ENCODE measurements at regions not wholly inside any gene's neighbourhood (a gene's known extent, or its start where the extent isn't known, plus 50 kb on each side); places are given as distances from the start of the nearest gene placed in this dataset.

- no peak overlapping the region for H2BK5ac ChIP-seq (ENCODE audit: low read depth, low read length, poor library complexity, severe bottlenecking)
- WGBS, 2 experiments (ENCODE audit: extremely low coverage in 2 of 2, insufficient read length in 1 of 2), result no CpG with 5 or more reads among the region's 11 CpGs
- in situ Hi-C loops (cut with MboI; ENCODE audit: low sequenced_read_pairs) (no loop called here), intact Hi-C loops (cut with micrococcal nuclease) (no loop called here), dilution Hi-C loops (cut with HindIII; ENCODE audit: low sequenced_read_pairs, unreplicated experiment) (no loop called here)
- H4K20me1 ChIP-seq (ENCODE audit: insufficient read depth, low read length), result no peaks in the 10 kb centered on the region
- no peak overlapping the region for H3K4ac ChIP-seq (ENCODE audit: low read depth, low read length)
- H3K9me1 ChIP-seq (ENCODE audit: insufficient read depth, low read length), result no peaks in the 10 kb centered on the region
- H4K8ac ChIP-seq (ENCODE audit: low read depth in 2 of 2, low read length in 2 of 2), result no peak overlapping the region
- CTCF ChIA-PET, result no interaction called here
- no peak overlapping the region for H2AFZ ChIP-seq (replicated peaks; ENCODE audit: low read length, poor library complexity)
- no peaks in the 10 kb centered on the region for H3K4me1 ChIP-seq (ENCODE audit: control insufficient read depth, insufficient read depth, low read length)
- H2BK120ac ChIP-seq (ENCODE audit: low read depth, low read length), result no peak overlapping the region
- H4K5ac ChIP-seq (ENCODE audit: low read depth, low read length), result no peak overlapping the region
- POLR2A ChIA-PET (ENCODE audit: unreplicated experiment), result no interaction called here
- H3K4me2 ChIP-seq (ENCODE audit: low read depth, low read length), result no peak overlapping the region
- H3K9me3 ChIP-seq (ENCODE audit: control insufficient read depth, insufficient read depth, low read length), result peaks cover 5% of the 10 kb centered on the region
- H3K27ac ChIP-seq (ENCODE audit: insufficient read depth, low read length), result no peak overlapping the region
- no peaks in the 10 kb centered on the region for H3K36me3 ChIP-seq (ENCODE audit: control insufficient read depth, insufficient read depth, low read length)
- no peak overlapping the region for H2BK20ac ChIP-seq (ENCODE audit: low read depth, low read length)
- ATAC-seq (ENCODE audit: low read depth) (no peak), DNase-seq (no peak)
- no peak overlapping the region for H3K18ac ChIP-seq (ENCODE audit: low read depth, low read length)
- H4K91ac ChIP-seq (ENCODE audit: insufficient read depth, low read depth, low read length), result no peak overlapping the region
- no peak overlapping the region for H3K56ac ChIP-seq (ENCODE audit: extremely low read depth, insufficient read depth, low read length)
- no peak overlapping the region for H2AK9ac ChIP-seq (replicated peaks; ENCODE audit: low read depth, low read length, poor library complexity)
- no peaks in the 10 kb centered on the region for H3K79me1 ChIP-seq (ENCODE audit: low read depth in 1 of 2, low read length in 2 of 2)
- BruUV-seq (replicated peaks), result no TSS peak
- no peak overlapping the region for H3K4me3 ChIP-seq (ENCODE audit: insufficient read depth, low read depth, low read length)
- H3K23ac ChIP-seq (ENCODE audit: low read depth, low read length), result no peak overlapping the region
- no peak overlapping the region for H2BK15ac ChIP-seq (ENCODE audit: low read depth, low read length)
- H2AK5ac ChIP-seq (ENCODE audit: low read depth, low read length), result no peak overlapping the region
- no peaks in the 10 kb centered on the region for H3K27me3 ChIP-seq (ENCODE audit: control insufficient read depth, insufficient read depth, low read length)
- TF ChIP-seq CEBPB (IDR thresholded peaks at IDR 0.05; ENCODE audit: low read depth, low read length) (no peak), SMC3 (IDR thresholded peaks at IDR 0.05; ENCODE audit: low read depth, low read length) (no peak), MXI1 (IDR thresholded peaks at IDR 0.05; ENCODE audit: borderline replicate concordance, low read depth, low read length) (no peak), MAFK (IDR thresholded peaks at IDR 0.05; ENCODE audit: low read depth, low read length) (no peak), POLR2A (IDR thresholded peaks at IDR 0.05; ENCODE audit: low read depth, low read length) (no peak), BHLHE40 (IDR thresholded peaks at IDR 0.05; ENCODE audit: low read depth, low read length) (no peak), CHD1 (IDR thresholded peaks at IDR 0.05; ENCODE audit: low read depth, low read length) (no peak), ELK1 (IDR thresholded peaks at IDR 0.05; ENCODE audit: borderline replicate concordance, low read depth, low read length) (no peak), MAZ (IDR thresholded peaks at IDR 0.05; ENCODE audit: borderline replicate concordance, low read depth, low read length) (no peak), CTCF (conservative IDR thresholded peaks at IDR 0.05; ENCODE audit: low read depth, low read length) (no peak), RCOR1 (IDR thresholded peaks at IDR 0.05; ENCODE audit: insufficient replicate concordance, low read length) (no peak), FOS (IDR thresholded peaks at IDR 0.05; ENCODE audit: low read depth, low read length) (no peak), NFE2L2 (IDR thresholded peaks at IDR 0.05; ENCODE audit: low read depth, low read length) (no peak), RAD21 (IDR thresholded peaks at IDR 0.05; ENCODE audit: low read length) (no peak), RFX5 (IDR thresholded peaks at IDR 0.05; ENCODE audit: low read depth, low read length) (no peak)
- no peak overlapping the region for H3K14ac ChIP-seq (replicated peaks; ENCODE audit: low read depth, low read length)
- H3K9ac ChIP-seq (ENCODE audit: low read depth, low read length), result no peak overlapping the region
Observed at GRCh38 chr16:5193861-5194260, 96.3 kb upstream of the EEF2KMT start.
